ENCODE measurements at regions not wholly inside any gene's neighbourhood (a gene's known extent, or its start where the extent isn't known, plus 50 kb on each side); places are given as distances from the start of the nearest gene placed in this dataset.

GRCh38 chr5:106312360-106312759, 1358.4 kb downstream of the EFNA5 start:
- TF ChIP-seq ARNT (IDR thresholded peaks at IDR 0.05): no peak
- TF ChIP-seq, protein P1, sequence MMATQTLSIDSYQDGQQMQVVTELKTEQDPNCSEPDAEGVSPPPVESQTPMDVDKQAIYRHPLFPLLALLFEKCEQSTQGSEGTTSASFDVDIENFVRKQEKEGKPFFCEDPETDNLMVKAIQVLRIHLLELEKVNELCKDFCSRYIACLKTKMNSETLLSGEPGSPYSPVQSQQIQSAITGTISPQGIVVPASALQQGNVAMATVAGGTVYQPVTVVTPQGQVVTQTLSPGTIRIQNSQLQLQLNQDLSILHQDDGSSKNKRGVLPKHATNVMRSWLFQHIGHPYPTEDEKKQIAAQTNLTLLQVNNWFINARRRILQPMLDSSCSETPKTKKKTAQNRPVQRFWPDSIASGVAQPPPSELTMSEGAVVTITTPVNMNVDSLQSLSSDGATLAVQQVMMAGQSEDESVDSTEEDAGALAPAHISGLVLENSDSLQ (IDR thresholded peaks at IDR 0.05): no peak
- TF ChIP-seq L3MBTL2 (conservative IDR thresholded peaks at IDR 0.05): no peak
- TF ChIP-seq BHLHE40 (IDR thresholded peaks at IDR 0.05; ENCODE audit: borderline replicate concordance): no peak
- no peak for TF ChIP-seq ELF4 (IDR thresholded peaks at IDR 0.05)
- POLR2A ChIA-PET: no interaction called here
- DNase-seq (ENCODE audit: extremely low spot score): no peak
- CTCF ChIA-PET: interaction anchor here (0.6 kb wide), 1 partner anchor 142 kb away, joined by 4 read pairs; no protein-coding TSS in a partner anchor

DNA sequence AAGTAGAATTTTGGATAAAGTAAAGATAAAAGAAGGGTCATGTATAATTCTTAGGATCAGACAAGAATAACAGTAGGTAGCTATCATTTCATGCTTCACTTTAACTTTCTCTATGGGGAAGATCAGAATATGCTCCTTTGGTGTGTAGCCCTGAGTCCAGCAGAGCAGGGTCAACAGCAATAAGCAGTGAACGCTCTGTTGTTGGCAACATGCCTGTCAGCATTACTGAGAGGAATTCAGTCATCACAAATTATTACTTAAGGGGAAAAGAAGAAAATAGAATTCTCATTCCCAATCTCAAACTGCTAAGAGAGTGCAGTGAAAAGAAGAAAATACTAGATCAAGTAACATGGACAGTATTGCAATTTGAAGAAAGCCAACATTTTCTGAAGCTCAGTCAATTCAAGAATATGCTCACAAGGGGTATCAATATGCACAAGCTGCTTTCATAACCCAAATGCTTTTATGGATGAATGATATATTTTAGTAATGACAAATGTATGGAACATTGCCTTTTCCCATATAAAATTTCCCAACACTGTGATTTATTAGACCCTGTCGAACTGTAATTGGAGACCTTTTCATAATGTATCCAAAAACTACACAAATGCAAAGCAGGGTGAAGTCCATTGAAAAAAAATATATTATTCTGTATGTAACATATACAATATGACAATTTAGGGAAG, 1359.4 kb downstream of the EFNA5 start:
- POLR2A ChIA-PET: no interaction called here
- CTCF ChIA-PET: no interaction called here
- no peak for DNase-seq (ENCODE audit: extremely low spot score)
- TF ChIP-seq ARNT (IDR thresholded peaks at IDR 0.05) (no peak), ZNF384 (IDR thresholded peaks at IDR 0.05) (no peak), SP1 (IDR thresholded peaks at IDR 0.05) (no peak), CTBP1 (IDR thresholded peaks at IDR 0.05; ENCODE audit: borderline replicate concordance) (no peak), HDGF (IDR thresholded peaks at IDR 0.05; ENCODE audit: borderline replicate concordance) (no peak)
- TF ChIP-seq, protein P1 (IDR thresholded peaks at IDR 0.05): no peak

- POLR2A ChIA-PET: no interaction called here
- DNase-seq (ENCODE audit: extremely low spot score): no peak
- CTCF ChIA-PET: no interaction called here
- TF ChIP-seq BHLHE40 (IDR thresholded peaks at IDR 0.05; ENCODE audit: borderline replicate concordance) (no peak), ELF4 (IDR thresholded peaks at IDR 0.05) (no peak), FOXA1 (IDR thresholded peaks at IDR 0.05) (no peak), FOXK2 (IDR thresholded peaks at IDR 0.05) (no peak), LEF1 (IDR thresholded peaks at IDR 0.05; ENCODE audit: borderline replicate concordance) (no peak), L3MBTL2 (conservative IDR thresholded peaks at IDR 0.05) (no peak), SP1 (IDR thresholded peaks at IDR 0.05) (no peak), ZNF384 (IDR thresholded peaks at IDR 0.05) (no peak), NFRKB (IDR thresholded peaks at IDR 0.05) (no peak), ARNT (IDR thresholded peaks at IDR 0.05) (no peak), HDGF (IDR thresholded peaks at IDR 0.05; ENCODE audit: borderline replicate concordance) (no peak)
- TF ChIP-seq, protein P1 (IDR thresholded peaks at IDR 0.05): no peak
These were observed 1363.5 kb downstream of the EFNA5 start for GRCh38 chr5:106307265-106307664.

GRCh38 chr5:106306313-106307028, 1364.3 kb downstream of the EFNA5 start:
- POLR2A ChIA-PET: no interaction called here
- CTCF ChIA-PET: no interaction called here
- TF ChIP-seq TARDBP (IDR thresholded peaks at IDR 0.05): no peak
- TF ChIP-seq LEF1 (IDR thresholded peaks at IDR 0.05; ENCODE audit: borderline replicate concordance): no peak
- TF ChIP-seq HDGF (IDR thresholded peaks at IDR 0.05; ENCODE audit: borderline replicate concordance): no peak
- no peak for TF ChIP-seq SP1 (IDR thresholded peaks at IDR 0.05)
- TF ChIP-seq, protein P1 (IDR thresholded peaks at IDR 0.05): no peak
- no peak for TF ChIP-seq ELF4 (IDR thresholded peaks at IDR 0.05)
- no peak for TF ChIP-seq FOXK2 (IDR thresholded peaks at IDR 0.05)
- TF ChIP-seq FOXA1 (IDR thresholded peaks at IDR 0.05): no peak
- TF ChIP-seq NFRKB (IDR thresholded peaks at IDR 0.05): no peak
- no peak for TF ChIP-seq SUZ12 (IDR thresholded peaks at IDR 0.05)
- no peak for TF ChIP-seq FOXM1 (IDR thresholded peaks at IDR 0.05; ENCODE audit: borderline replicate concordance)
- no peak for TF ChIP-seq ZNF384 (IDR thresholded peaks at IDR 0.05)
- no peak for TF ChIP-seq ARNT (IDR thresholded peaks at IDR 0.05)
- no peak for TF ChIP-seq BHLHE40 (IDR thresholded peaks at IDR 0.05; ENCODE audit: borderline replicate concordance)
- no peak for TF ChIP-seq L3MBTL2 (conservative IDR thresholded peaks at IDR 0.05)
- TF ChIP-seq CTBP1 (IDR thresholded peaks at IDR 0.05; ENCODE audit: borderline replicate concordance): no peak
- DNase-seq (ENCODE audit: extremely low spot score): no peak

- ChIA-PET POLR2A (no interaction called here), CTCF (no interaction called here)
- TF ChIP-seq FOXA1 (IDR thresholded peaks at IDR 0.05) (no peak), NFRKB (IDR thresholded peaks at IDR 0.05) (no peak), TARDBP (IDR thresholded peaks at IDR 0.05) (no peak), CTBP1 (IDR thresholded peaks at IDR 0.05; ENCODE audit: borderline replicate concordance) (no peak), SP1 (IDR thresholded peaks at IDR 0.05) (no peak), FOXM1 (IDR thresholded peaks at IDR 0.05; ENCODE audit: borderline replicate concordance) (no peak)
- no peak for DNase-seq (ENCODE audit: extremely low spot score)
These were observed 1366.8 kb downstream of the EFNA5 start for GRCh38 chr5:106303911-106304310.

DNA sequence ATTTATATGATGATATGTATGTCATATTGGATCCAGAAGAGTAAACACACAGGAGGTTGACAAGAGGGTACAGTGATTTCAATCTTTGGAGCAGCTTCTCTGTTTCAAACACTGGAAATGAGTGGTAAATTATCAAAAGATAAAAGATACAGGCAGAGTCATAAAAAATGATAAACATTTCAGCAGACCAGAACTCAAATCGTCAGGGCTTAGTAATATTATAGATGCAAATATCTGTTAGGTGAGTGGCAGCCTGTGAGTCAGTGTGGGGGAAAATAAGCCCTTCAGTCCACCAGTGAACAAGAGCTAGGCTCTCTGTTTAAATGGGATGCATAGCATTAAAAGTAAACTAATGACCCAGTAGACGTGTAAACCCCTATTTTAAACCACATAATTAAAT, 1378.1 kb downstream of the EFNA5 start:
- DNase-seq (ENCODE audit: extremely low spot score): no peak
- POLR2A ChIA-PET: no interaction called here
- TF ChIP-seq HDGF (IDR thresholded peaks at IDR 0.05; ENCODE audit: borderline replicate concordance): no peak
- TF ChIP-seq NFRKB (IDR thresholded peaks at IDR 0.05): no peak
- TF ChIP-seq ZNF384 (IDR thresholded peaks at IDR 0.05): no peak
- no peak for TF ChIP-seq ARNT (IDR thresholded peaks at IDR 0.05)
- TF ChIP-seq SP1 (IDR thresholded peaks at IDR 0.05): no peak
- TF ChIP-seq FOXA1 (IDR thresholded peaks at IDR 0.05): no peak
- no peak for TF ChIP-seq CTBP1 (IDR thresholded peaks at IDR 0.05; ENCODE audit: borderline replicate concordance)
- no peak for TF ChIP-seq ELF4 (IDR thresholded peaks at IDR 0.05)
- TF ChIP-seq BHLHE40 (IDR thresholded peaks at IDR 0.05; ENCODE audit: borderline replicate concordance): no peak
- TF ChIP-seq LEF1 (IDR thresholded peaks at IDR 0.05; ENCODE audit: borderline replicate concordance): no peak
- no peak for TF ChIP-seq SUZ12 (IDR thresholded peaks at IDR 0.05)
- TF ChIP-seq, protein P1 (IDR thresholded peaks at IDR 0.05): no peak
- no peak for TF ChIP-seq FOXK2 (IDR thresholded peaks at IDR 0.05)
- TF ChIP-seq L3MBTL2 (conservative IDR thresholded peaks at IDR 0.05): no peak
- no peak for TF ChIP-seq TARDBP (IDR thresholded peaks at IDR 0.05)
- no peak for TF ChIP-seq FOXM1 (IDR thresholded peaks at IDR 0.05; ENCODE audit: borderline replicate concordance)
- CTCF ChIA-PET: no interaction called here

Data from HEK293T (cell line).